ENCODE measurements at regions not wholly inside any gene's neighbourhood (a gene's known extent, or its start where the extent isn't known, plus 50 kb on each side); places are given as distances from the start of the nearest gene placed in this dataset.

GRCh38 chr9:10744669-10745068 is 131.9 kb upstream of the PTPRD start:
- TF ChIP-seq, protein P1, sequence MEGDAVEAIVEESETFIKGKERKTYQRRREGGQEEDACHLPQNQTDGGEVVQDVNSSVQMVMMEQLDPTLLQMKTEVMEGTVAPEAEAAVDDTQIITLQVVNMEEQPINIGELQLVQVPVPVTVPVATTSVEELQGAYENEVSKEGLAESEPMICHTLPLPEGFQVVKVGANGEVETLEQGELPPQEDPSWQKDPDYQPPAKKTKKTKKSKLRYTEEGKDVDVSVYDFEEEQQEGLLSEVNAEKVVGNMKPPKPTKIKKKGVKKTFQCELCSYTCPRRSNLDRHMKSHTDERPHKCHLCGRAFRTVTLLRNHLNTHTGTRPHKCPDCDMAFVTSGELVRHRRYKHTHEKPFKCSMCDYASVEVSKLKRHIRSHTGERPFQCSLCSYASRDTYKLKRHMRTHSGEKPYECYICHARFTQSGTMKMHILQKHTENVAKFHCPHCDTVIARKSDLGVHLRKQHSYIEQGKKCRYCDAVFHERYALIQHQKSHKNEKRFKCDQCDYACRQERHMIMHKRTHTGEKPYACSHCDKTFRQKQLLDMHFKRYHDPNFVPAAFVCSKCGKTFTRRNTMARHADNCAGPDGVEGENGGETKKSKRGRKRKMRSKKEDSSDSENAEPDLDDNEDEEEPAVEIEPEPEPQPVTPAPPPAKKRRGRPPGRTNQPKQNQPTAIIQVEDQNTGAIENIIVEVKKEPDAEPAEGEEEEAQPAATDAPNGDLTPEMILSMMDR (IDR thresholded peaks at IDR 0.05 in 4 of 5, conservative IDR thresholded peaks at IDR 0.05 in 1 of 5) = no peak
- no peak for TF ChIP-seq POLR2A (IDR thresholded peaks at IDR 0.05)
